Hepatic stellate cell (primary cell): ENCODE measurements at regions not wholly inside any gene's neighbourhood (a gene's known extent, or its start where the extent isn't known, plus 50 kb on each side); places are given as distances from the start of the nearest gene placed in this dataset.
"Not testable (repeated sequence)": the region's sequence is repeated elsewhere in the genome, so short reads cannot be mapped to it uniquely, and the experiment has no call there.

ENCODE experiments used
- DNase-seq: peaks from one replicate; pipeline ENCODE4 v3.0.0; 2011; ENCODE audit warnings: low spot score

DNA sequence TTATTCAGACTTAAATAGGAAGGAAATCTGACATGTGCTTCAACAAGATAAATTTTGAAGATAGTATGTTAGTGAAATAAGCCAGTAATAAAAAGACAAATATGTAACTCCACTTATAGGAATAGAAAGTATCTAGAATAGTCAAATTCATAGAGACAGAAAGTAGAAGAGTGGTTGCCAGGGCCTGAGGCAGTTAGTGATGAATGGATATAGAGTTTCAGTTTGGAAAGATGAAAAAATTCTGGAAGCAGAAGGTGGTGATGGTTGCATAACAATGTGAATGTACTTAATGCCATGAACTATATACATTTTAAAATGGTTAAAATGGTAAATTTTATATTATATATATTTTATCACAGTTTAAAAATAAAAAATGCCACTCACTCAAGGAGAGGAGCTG, 54.3 kb downstream of the HAND2 start:
- DNase-seq, result no peak

DNA sequence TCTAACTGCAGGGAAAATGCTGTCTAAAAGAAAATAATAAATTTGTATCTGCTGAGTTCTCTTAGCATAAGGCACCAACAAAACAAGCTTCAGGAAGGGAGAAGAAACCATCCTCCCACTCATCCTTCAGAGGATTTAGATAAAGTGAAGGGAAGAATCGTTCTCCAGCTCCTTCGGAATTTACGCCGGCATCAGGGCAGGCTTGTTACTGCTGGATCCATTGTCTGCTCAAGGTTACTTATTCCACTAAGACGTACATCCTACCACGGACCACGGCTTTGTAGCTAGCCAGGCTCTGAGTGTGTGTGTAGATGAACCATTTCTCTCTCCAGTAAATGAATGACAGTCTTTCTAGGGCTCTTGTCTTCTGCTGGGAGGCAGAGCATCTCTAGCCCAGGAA, 60.4 kb downstream of the HAND2 start:
- no peak for DNase-seq

DNA sequence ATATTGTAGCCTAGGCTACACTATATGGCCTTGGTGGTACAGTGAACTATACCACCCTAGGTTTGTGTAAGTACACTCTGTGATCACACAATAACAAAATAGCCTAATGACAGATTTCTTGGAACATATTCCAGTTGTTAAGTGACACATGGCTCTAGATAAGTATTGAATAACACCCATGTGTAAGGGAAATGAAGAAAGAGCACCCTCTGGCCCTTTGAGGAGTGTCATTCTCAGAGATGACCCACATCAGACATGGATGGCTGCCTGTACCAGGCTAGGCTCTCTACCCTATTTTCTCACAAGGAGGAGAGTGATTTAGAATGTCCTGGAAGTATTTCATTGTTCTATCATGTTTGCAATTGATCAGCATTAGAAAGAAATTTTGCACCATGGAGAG, 61.7 kb downstream of the HAND2 start:
- DNase-seq, result no peak

DNA sequence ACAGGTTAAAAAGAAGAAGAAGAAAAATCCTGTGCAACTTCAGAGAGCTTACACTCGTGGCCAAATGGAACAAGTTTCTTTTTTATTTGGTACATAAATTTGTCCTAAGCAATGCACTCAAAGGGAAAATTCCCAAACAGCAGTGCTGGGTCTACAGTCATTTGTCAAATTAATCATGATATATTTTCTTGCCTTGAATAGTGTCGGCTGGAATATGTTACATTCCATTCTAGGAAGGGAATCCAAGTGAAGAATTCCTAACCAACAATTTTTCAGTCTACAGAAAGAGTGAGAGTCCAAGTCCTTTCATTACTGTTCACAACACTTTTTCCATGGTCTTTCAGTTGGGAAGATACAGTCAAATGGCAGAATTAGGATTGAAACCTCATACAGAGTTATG, 63.9 kb downstream of the HAND2 start:
- no peak for DNase-seq

DNA sequence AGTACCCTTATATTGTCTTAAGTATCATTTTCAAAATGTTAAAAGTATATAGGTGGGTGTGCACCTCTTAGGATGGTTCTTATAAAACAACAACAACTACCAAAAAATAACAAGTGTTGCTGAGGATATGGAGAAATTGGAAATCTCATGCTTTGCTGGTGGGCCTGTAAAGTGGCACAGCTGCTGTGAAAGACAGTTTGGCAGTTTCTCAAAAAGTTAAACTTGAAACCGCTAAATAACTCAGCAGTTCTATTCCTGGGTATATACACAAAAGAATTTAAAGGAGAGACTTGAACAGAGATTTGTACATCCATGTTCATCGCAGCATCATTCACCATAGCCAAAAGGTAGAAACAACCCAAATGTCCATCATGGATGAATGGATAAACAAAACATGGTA, 65.5 kb downstream of the HAND2 start:
- DNase-seq, result no peak

DNA sequence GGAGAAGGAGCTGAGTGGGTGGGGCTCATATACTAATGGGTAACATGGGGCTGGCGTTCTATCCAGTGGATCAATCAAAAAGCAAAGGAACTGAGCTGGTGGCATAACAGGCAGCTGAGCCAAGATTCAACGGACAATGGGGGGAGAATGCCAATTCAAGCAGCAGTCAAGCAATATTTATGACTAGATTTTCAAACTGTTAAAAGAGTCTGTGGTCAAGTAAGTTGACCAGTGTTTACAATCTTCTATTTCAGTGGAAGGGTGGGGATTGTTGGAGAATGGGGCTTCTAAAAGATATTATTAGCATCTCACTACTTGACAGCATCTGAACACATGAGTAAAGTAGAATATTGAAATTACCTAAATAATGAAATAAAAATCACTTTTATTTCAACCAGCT, 64.9 kb upstream of the SCRG1 start:
- no peak for DNase-seq

DNA sequence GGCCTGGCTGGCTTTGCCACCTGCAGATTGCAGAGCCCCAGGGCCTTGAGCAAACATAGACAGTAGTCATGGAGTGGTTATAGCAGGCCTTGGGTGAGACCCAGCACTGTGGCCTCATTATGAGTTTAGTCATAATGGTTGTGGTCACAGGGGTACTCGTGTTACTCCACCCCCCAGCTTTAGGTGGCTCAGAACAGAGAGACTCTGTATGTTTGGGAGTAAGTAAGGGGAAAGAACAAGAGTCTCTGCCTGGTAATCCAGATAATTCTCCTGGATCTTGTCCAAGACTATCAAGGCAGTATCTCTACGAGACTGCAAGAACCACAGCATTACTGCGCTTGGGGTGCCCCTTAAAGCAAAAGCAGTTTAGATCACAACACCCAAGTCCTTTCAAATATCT, 62.3 kb upstream of the SCRG1 start:
- DNase-seq, result no peak

DNA sequence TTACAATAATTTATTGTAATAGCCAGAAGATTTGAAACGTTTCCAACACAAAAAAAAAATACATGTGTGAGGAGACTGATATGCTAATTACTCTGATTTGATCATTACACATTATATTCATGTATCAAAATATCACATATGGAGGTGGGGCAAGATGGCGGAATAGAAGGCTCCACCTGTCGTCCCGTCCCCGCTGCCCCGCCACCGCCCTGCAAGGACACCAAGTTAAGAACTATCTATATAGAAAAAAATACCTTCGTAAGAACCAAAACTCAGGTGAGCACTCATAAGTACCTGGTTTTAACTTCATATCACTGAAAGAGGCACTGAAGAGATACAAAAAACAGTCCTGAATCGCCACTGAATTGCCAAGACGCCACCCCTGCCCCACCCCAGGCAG, 60.9 kb upstream of the SCRG1 start:
- no peak for DNase-seq

DNA sequence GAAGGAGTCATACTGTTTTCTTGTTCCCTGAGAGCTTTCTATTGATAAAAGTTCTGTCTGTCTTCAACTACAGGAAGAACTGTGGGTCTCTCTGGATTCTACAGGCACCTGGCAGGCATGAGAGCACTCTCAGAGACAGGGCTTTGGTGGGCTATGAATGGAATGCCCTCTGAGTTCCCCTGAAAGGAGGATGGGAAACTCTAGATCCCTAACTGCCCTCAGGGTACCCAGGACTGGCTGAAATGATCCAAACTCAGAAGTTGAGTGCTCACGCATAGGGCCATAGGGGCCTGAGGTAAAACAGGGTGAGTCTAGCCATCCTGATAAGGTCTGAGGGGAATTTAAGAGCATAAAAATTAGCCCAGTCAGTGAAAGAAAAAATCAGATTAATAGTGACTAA, 59.0 kb upstream of the SCRG1 start:
- no peak for DNase-seq

DNA sequence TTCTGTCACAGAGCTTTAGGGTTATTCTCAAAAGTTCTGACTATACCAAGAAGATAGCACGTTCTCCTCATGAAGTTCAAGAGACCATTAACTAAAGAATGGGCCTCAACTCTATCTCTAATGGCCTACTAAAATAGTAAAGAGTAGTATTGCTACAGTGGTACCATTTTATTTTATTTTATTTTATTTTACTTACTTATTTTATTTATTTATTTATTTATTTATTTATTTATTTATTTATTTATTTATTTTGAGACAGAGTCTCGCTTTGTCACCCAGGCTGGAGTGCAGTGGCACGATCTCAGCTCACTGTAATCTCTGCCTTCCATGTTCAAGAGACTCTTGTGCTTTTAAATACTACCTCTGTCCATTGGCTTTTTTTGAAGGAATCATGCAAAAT, 52.5 kb upstream of the SCRG1 start:
- DNase-seq, result not testable (repeated sequence)

DNA sequence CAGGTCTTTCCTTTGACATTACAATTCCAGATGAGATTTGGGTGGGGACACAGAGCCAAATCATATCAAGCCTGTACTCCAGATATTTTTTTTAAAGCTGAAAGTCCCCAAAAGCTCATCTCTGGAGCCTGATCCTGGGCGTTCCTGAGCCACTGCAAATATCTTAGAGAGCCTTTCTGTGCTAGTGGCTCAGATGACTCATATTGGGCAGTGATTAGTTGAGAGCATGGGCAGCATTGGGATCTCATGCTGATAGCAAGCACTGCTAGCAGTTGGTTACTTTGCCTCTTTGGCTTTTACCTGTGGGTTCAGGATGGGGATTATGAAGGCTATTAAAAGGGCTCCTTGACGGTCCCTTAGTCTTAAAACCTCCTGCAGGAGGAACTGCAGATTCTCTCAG, 51.4 kb upstream of the SCRG1 start:
- DNase-seq, result no peak

DNA sequence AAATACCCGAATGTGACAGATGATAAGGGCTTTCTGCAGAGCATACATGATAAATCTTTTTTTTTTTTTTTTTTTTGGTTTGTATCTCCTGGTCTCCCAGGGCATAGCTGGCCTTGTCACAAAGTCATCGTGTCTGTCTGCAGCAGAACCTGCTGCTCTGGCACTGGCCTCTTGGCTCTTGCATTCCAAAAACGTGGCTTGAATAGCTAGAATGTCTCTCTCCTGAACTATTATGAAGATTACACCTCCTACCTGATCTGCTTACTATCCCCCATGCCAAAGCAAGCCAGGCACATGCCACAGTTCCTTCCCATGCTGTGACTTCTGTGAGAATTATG, 50.4 kb upstream of the SCRG1 start:
- no peak for DNase-seq

DNA sequence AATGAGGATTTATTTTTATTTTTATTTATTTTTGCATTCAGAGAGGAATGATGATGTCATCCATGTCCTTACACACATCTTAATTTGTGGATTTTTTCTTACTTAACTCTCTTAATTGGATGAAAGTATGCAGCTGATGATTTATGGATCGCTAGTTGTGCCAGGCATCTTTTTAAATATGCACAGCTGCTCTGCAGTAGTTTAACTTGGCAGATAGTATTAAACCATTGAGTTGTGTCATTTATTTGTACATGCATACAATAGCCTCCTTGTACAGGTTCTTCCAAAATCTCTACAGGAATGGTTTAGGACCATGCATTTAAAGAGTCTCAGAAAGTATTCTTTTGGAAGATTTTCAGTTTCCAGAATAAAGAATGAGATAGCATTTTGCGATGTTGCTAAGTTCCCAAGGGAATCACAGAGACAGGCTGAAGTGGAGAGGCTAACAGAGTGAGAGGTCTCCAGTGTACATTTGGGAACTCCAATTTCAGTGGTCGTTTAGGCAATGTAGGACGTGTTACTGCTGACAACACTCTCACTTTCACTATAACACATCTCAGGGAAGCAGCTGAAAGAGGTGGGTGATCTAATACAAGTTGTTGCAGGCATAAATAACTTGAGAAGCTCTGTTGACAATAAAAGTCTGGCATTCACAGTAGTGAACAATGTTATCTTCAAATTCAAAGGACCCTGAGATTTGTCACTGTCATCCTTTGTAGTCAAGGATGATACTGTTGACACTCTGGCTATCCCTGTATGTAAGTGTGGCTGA, 49.9 kb upstream of the SCRG1 start:
- DNase-seq, result peak; percentile 2
